ENCODE measurements at regions not wholly inside any gene's neighbourhood (a gene's known extent, or its start where the extent isn't known, plus 50 kb on each side); places are given as distances from the start of the nearest gene placed in this dataset.

GRCh38 chrX:22818061-22818460 lies 181.7 kb upstream of the DDX53 start:
- no peaks in the 10 kb centered on the region for H3K36me3 Mint-ChIP-seq (ENCODE audit: insufficient read depth in 1 of 3, low read depth in 3 of 3)
- H3K79me2 ChIP-seq (ENCODE audit: insufficient read depth, low read length) = no peaks in the 10 kb centered on the region
- no peaks in the 10 kb centered on the region for H3K23me2 ChIP-seq (ENCODE audit: insufficient read length, low read depth, low read length, poor library complexity, severe bottlenecking)
- H3K56ac ChIP-seq (ENCODE audit: insufficient read length, low read depth, low read length) = no peak overlapping the region
- no peak overlapping the region for H3K23ac ChIP-seq (ENCODE audit: insufficient read length, low read depth, low read length)
- no peak overlapping the region for H3K4me3 Mint-ChIP-seq
- H3T11ph ChIP-seq (ENCODE audit: low read length) = no peak overlapping the region
- H3K14ac ChIP-seq (ENCODE audit: insufficient read depth, low read length) = no peak overlapping the region
- H3K9me3 ChIP-seq (ENCODE audit: control insufficient read depth, low read depth, low read length) = no peaks in the 10 kb centered on the region
- no peak overlapping the region for H3K9ac ChIP-seq (ENCODE audit: extremely low read depth, insufficient read length, low read length)
- no peaks in the 10 kb centered on the region for H4K20me1 ChIP-seq (ENCODE audit: control insufficient read depth, insufficient read depth, insufficient read length)
- H2BK12ac ChIP-seq (ENCODE audit: insufficient read length, low read depth, low read length) = no peak overlapping the region
- H3K4me2 ChIP-seq (ENCODE audit: insufficient read depth, insufficient read length, low read length) = no peak overlapping the region
- no peak overlapping the region for H4K5ac ChIP-seq (ENCODE audit: insufficient read length, low read depth, low read length)
- H3K18ac ChIP-seq (ENCODE audit: insufficient read length, low read depth, low read length) = no peak overlapping the region
- H2BK20ac ChIP-seq (ENCODE audit: low read depth, low read length, poor library complexity, severe bottlenecking) = no peak overlapping the region
- no peak overlapping the region for H3K4ac ChIP-seq (ENCODE audit: low read depth, low read length)
- no peaks in the 10 kb centered on the region for H3K4me1 Mint-ChIP-seq
- peaks cover 0 to 5% of the 10 kb centered on the region in 2 experiments; a peak in 2 of 5 replicates for H3K9me3 Mint-ChIP-seq
- DNase-seq = no peak
- no peak overlapping the region for H4K8ac ChIP-seq (replicated peaks; ENCODE audit: insufficient read length, low read depth, low read length)
- H4K91ac ChIP-seq (ENCODE audit: insufficient read length, low read depth, low read length) = no peak overlapping the region
- no peak overlapping the region for H2BK5ac ChIP-seq (ENCODE audit: insufficient read length, low read length)
- H2AFZ ChIP-seq (ENCODE audit: low read length) = no peak overlapping the region
- TF ChIP-seq CTCF (conservative IDR thresholded peaks at IDR 0.05) = no peak
- H3K27me3 Mint-ChIP-seq (ENCODE audit: low read depth) = no peaks in the 10 kb centered on the region
- no peaks in the 10 kb centered on the region for H3K4me1 ChIP-seq (ENCODE audit: insufficient read depth, low read length)
- H2BK120ac ChIP-seq (ENCODE audit: low read depth, low read length, poor library complexity, severe bottlenecking) = no peak overlapping the region
- H2AK5ac ChIP-seq (ENCODE audit: insufficient read length, low read length) = no peak overlapping the region
- no peak overlapping the region for H3K27ac Mint-ChIP-seq
- H3K27me3 ChIP-seq (ENCODE audit: insufficient read depth, low read length) = no peaks in the 10 kb centered on the region
- no peak overlapping the region for H2BK15ac ChIP-seq (ENCODE audit: low read depth, low read length)
- H3K79me1 ChIP-seq (ENCODE audit: insufficient read depth, low read depth, low read length, poor library complexity, severe bottlenecking) = no peaks in the 10 kb centered on the region
- H3K27ac ChIP-seq (ENCODE audit: insufficient read length, low read depth, low read length) = no peak overlapping the region
